CD14-positive monocyte (primary cell): ENCODE measurements at regions not wholly inside any gene's neighbourhood (a gene's known extent, or its start where the extent isn't known, plus 50 kb on each side); places are given as distances from the start of the nearest gene placed in this dataset.
"Not testable (repeated sequence)": the region's sequence is repeated elsewhere in the genome, so short reads cannot be mapped to it uniquely, and the experiment has no call there.

Experiments used
- DNase-seq, 3 donors: peaks; one replicate each; pipeline ENCODE4 v3.0.0-alpha.2; 2011 to 2022
- H2AFZ ChIP-seq: 2 replicates; pipeline ENCODE4 v1.6.0; 2012; ENCODE audit warnings: mild to moderate bottlenecking, low read depth, low read length, inconsistent platforms; ENCODE audit not compliant: insufficient read depth, poor library complexity, severe bottlenecking
- H3K27ac ChIP-seq, 2 donors: 1 replicate in 1 of 2; 2 replicates in 1 of 2; pipeline ENCODE4 v1.5.1; 2012 to 2013; ENCODE audit warnings: low read length in 2 of 2, control low read depth in 1 of 2, inconsistent platforms in 1 of 2, low read depth in 1 of 2, mild to moderate bottlenecking in 1 of 2
- H3K27me3 ChIP-seq, 2 donors: one replicate each; pipeline versions ENCODE4 v1.6.0 to v1.6.1; 2011 to 2013; ENCODE audit warnings: low read length in 2 of 2; ENCODE audit not compliant: control insufficient read depth in 2 of 2, insufficient read depth in 2 of 2
- H3K36me3 ChIP-seq, 2 donors: replicated peaks in 1 of 2; 1 replicate in 1 of 2; 2 replicates in 1 of 2; pipeline versions ENCODE4 v1.5.1 to v1.6.1; 2012 to 2013; ENCODE audit warnings: low read length in 2 of 2, control low read depth in 1 of 2, inconsistent platforms in 1 of 2, mild to moderate bottlenecking in 1 of 2; ENCODE audit not compliant: insufficient read depth in 2 of 2, control insufficient read depth in 1 of 2
- H3K4me1 ChIP-seq, 2 donors: 1 replicate in 1 of 2; 2 replicates in 1 of 2; pipeline versions ENCODE4 v1.5.1 to v1.6.1; 2012 to 2013; ENCODE audit warnings: low read length in 2 of 2, control low read depth in 1 of 2, inconsistent platforms in 1 of 2, mild to moderate bottlenecking in 1 of 2, moderate library complexity in 1 of 2; ENCODE audit not compliant: insufficient read depth in 2 of 2, control insufficient read depth in 1 of 2
- H3K4me2 ChIP-seq: replicated peaks from 2 replicates; pipeline ENCODE3; 2012; ENCODE audit warnings: low read length, moderate library complexity, mild to moderate bottlenecking; ENCODE audit not compliant: poor library complexity, severe bottlenecking; ENCODE audit errors: extremely low read depth
- H3K4me3 ChIP-seq, 3 experiments: fragments of 200-600 bp in 1 of 3; sonication (generic) in 1 of 3; replicated peaks in 1 of 3; 1 replicate in 2 of 3; 2 replicates in 1 of 3; pipeline ENCODE4 v1.5.1; 2011 to 2013; ENCODE audit warnings: low read length in 3 of 3, mild to moderate bottlenecking in 3 of 3, control low read depth in 2 of 3, low read depth in 2 of 3, inconsistent platforms in 1 of 3, moderate library complexity in 1 of 3
- H3K79me2 ChIP-seq: 2 replicates; pipeline ENCODE4 v1.6.0; 2012; ENCODE audit warnings: mild to moderate bottlenecking, control low read depth, inconsistent platforms, low read length, moderate library complexity; ENCODE audit not compliant: insufficient read depth
- H3K9ac ChIP-seq: 2 replicates; pipeline ENCODE4 v1.6.0; 2017; ENCODE audit warnings: low read length, mild to moderate bottlenecking; ENCODE audit not compliant: insufficient read depth, poor library complexity, severe bottlenecking
- H3K9me3 ChIP-seq, 2 donors: replicated peaks in 1 of 2; 1 replicate in 1 of 2; 2 replicates in 1 of 2; pipeline versions ENCODE4 v1.5.1 to v1.6.1; 2012 to 2013; ENCODE audit warnings: low read length in 2 of 2, control low read depth in 1 of 2; ENCODE audit not compliant: control insufficient read depth in 1 of 2, insufficient read depth in 1 of 2
- H4K20me1 ChIP-seq: 2 replicates; pipeline ENCODE4 v1.6.0; 2012; ENCODE audit warnings: mild to moderate bottlenecking, low read length, control low read depth, moderate library complexity; ENCODE audit not compliant: insufficient read depth
- H3K27ac Mint-ChIP-seq, 7 donors: one replicate each; pipeline ENCODE4 v1.8.0; 2020; ENCODE audit warnings: mild to moderate bottlenecking in 7 of 7, mixed read lengths in 7 of 7, moderate library complexity in 6 of 7, inconsistent platforms in 2 of 7
- H3K27me3 Mint-ChIP-seq, 3 donors: one replicate each; pipeline ENCODE4 v1.8.0; 2021 to 2022; ENCODE audit warnings: low read depth in 3 of 3, mild to moderate bottlenecking in 3 of 3, mixed read lengths in 3 of 3, moderate library complexity in 3 of 3, inconsistent platforms in 1 of 3
- H3K36me3 Mint-ChIP-seq, 2 donors: one replicate each; pipeline ENCODE4 v1.8.0; 2020; ENCODE audit warnings: mixed read lengths in 2 of 2, inconsistent platforms in 1 of 2, mild to moderate bottlenecking in 1 of 2
- H3K4me1 Mint-ChIP-seq: one replicate; pipeline ENCODE4 v1.8.0; 2020; ENCODE audit warnings: mild to moderate bottlenecking, mixed read lengths
- H3K4me3 Mint-ChIP-seq, 2 donors: one replicate each; pipeline ENCODE4 v1.8.0; 2020; ENCODE audit warnings: mild to moderate bottlenecking in 2 of 2, mixed read lengths in 2 of 2, moderate library complexity in 1 of 2
- H3K9me3 Mint-ChIP-seq, 7 donors: one replicate each; pipeline ENCODE4 v1.8.0; 2020 to 2022; ENCODE audit warnings: mixed read lengths in 7 of 7, mild to moderate bottlenecking in 6 of 7, moderate library complexity in 6 of 7, inconsistent platforms in 2 of 7
- CTCF ChIP-seq: fragments of 200-600 bp; IDR thresholded peaks from one replicate; pipeline ENCODE4 v1.8.0; 2022; ENCODE audit warnings: antibody characterized with exemption, mild to moderate bottlenecking
- WGBS: methylation state at CpG from one replicate; pipeline ENCODE4 v1.1.5; 2013; ENCODE audit warnings: missing lambda C conversion rate; ENCODE audit not compliant: insufficient coverage; 5-methylcytosine and 5-hydroxymethylcytosine counted together
- intact Hi-C, 2 donors: fragments of 100-400 bp; cut with micrococcal nuclease; formaldehyde crosslinking; loops; one replicate each; pipeline versions ENCODE4 v1.15.0 to v1.15.1; 2023

DNA sequence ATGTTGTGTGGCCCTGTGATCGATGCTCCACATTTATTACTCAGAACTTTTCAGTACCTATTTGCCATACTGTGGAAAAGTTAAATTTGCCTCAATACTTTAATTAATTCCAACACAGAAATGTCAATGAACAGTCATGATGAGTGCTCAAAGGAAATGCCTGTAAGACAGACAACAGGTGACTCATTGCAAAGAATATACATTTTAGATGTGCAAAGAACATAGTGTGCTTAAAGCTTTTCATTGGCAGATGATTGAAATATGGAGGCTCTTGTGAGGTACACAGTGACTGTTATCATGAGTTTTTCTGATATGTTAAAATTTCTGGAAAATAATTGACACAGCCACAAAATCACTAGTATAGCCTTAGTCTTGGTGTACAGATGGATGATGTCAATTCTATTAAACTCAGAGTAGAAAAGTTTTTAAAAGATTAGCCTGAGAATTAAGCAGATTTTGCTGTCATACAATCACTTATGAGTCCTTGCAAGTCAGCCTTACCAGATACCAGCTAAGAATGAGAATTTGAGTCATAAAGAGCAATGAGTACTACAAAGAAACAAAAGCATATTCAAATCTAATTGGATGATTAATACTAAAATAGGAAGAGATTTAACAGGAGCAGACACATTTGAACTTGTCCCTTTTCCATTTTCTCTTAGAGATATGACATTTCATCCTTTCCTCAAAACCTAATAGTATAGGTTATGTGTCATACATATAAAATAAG lies 544.1 kb downstream of the KCNH5 start:
- no peaks in the 10 kb centered on the region for H3K4me1 ChIP-seq
- Mint-ChIP-seq H3K4me3 (no peak overlapping the region), H3K27me3 (no peaks in the 10 kb centered on the region), H3K36me3 (no peaks in the 10 kb centered on the region), H3K4me1 (no peaks in the 10 kb centered on the region), H3K27ac (no peak overlapping the region), H3K9me3 (peaks cover 11 to 17% (median 15%) of the 10 kb centered on the region in 7 donors)
- intact Hi-C loops = no loop called here
- no peak overlapping the region for H3K4me2 ChIP-seq
- H3K36me3 ChIP-seq = no peaks in the 10 kb centered on the region
- no peak for DNase-seq
- no peaks in the 10 kb centered on the region for H3K79me2 ChIP-seq
- H3K9ac ChIP-seq = no peak overlapping the region
- peaks cover 18 to 42% of the 10 kb centered on the region in 2 donors for H3K9me3 ChIP-seq
- no peaks in the 10 kb centered on the region for H3K27me3 ChIP-seq
- H2AFZ ChIP-seq = no peak overlapping the region
- TF ChIP-seq CTCF = no peak
- no peak overlapping the region for H3K27ac ChIP-seq
- H4K20me1 ChIP-seq = no peaks in the 10 kb centered on the region
- H3K4me3 ChIP-seq = no peak overlapping the region
- no CpG with 5 or more reads among the region's 1 CpG for WGBS

DNA sequence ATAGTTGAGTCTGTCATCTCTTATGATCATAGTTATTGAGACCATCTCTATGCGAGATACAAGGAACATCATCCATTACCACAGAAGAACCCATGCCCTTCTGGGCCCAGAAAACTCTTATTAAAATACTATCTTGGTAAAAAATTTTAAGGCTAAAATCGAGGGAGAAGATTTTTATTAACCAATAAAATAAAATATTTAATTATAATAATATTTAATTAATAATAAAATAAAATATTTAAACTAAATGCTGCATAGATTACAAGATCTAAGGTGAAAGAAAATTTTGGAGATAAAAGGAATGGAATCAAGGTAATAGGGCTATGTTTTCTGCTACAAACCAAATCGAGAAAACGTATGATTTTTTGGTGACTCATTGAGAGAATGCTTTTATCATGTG lies 540.2 kb downstream of the KCNH5 start:
- Mint-ChIP-seq H3K4me1 (no peaks in the 10 kb centered on the region), H3K36me3 (no peaks in the 10 kb centered on the region), H3K27ac (no peak overlapping the region), H3K9me3 (peaks cover 0 to 15% (median 3%) of the 10 kb centered on the region in 7 donors), H3K4me3 (no peak overlapping the region), H3K27me3 (no peaks in the 10 kb centered on the region)
- no peak for DNase-seq
- Histone ChIP-seq H3K9me3 (peaks cover 4 to 17% of the 10 kb centered on the region in 2 donors), H3K4me3 (no peak overlapping the region), H3K79me2 (no peaks in the 10 kb centered on the region), H3K4me2 (no peak overlapping the region), H3K36me3 (no peaks in the 10 kb centered on the region), H2AFZ (no peak overlapping the region), H3K9ac (no peak overlapping the region), H3K4me1 (no peaks in the 10 kb centered on the region), H3K27ac (no peak overlapping the region), H4K20me1 (no peaks in the 10 kb centered on the region), H3K27me3 (no peaks in the 10 kb centered on the region)
- intact Hi-C loops = no loop called here
- TF ChIP-seq CTCF = no peak
- no CpG with 5 or more reads among the region's 4 CpGs for WGBS

- DNase-seq, H3K36me3 Mint-ChIP-seq, H3K4me1 Mint-ChIP-seq, H3K36me3 ChIP-seq, H3K27me3 ChIP-seq, H3K9ac ChIP-seq, intact Hi-C loops, H3K27me3 Mint-ChIP-seq, H3K27ac ChIP-seq, H2AFZ ChIP-seq, H3K4me2 ChIP-seq, H3K4me1 ChIP-seq, H4K20me1 ChIP-seq, H3K4me3 Mint-ChIP-seq, H3K79me2 ChIP-seq, H3K27ac Mint-ChIP-seq, H3K4me3 ChIP-seq: not testable (repeated sequence)
- 89% methylated on average over 8 of the region's 9 CpGs for WGBS
- peaks cover 11 to 39% of the 10 kb centered on the region in 2 donors for H3K9me3 ChIP-seq
- peaks cover 15 to 34% (median 30%) of the 10 kb centered on the region in 7 donors for H3K9me3 Mint-ChIP-seq
Observed at GRCh38 chr14:62521309-62521708, 523.9 kb downstream of the KCNH5 start.
